SU-DHL-6 (cell line): ENCODE measurements at regions not wholly inside any gene's neighbourhood (a gene's known extent, or its start where the extent isn't known, plus 50 kb on each side); places are given as distances from the start of the nearest gene placed in this dataset.
"Not testable (repeated sequence)": the region's sequence is repeated elsewhere in the genome, so short reads cannot be mapped to it uniquely, and the experiment has no call there.

Source experiments
- H2AFZ ChIP-seq: fragments of 200-600 bp; sonication (generic); 2 replicates; pipeline ENCODE4 v1.6.1; 2014; ENCODE audit warnings: low read depth, mild to moderate bottlenecking, moderate library complexity, mixed read lengths, antibody characterized with exemption, low read length; ENCODE audit not compliant: severe bottlenecking
- H3F3A ChIP-seq: fragments of 200-600 bp; shearing (Covaris generic); 2 replicates; pipeline ENCODE4 v1.6.0; 2016; ENCODE audit warnings: antibody characterized with exemption, mild to moderate bottlenecking; ENCODE audit not compliant: insufficient read depth
- H3K27ac ChIP-seq: fragments of 200-600 bp; sonication (generic); 2 replicates; pipeline ENCODE4 v1.5.1; 2016; ENCODE audit warnings: low read depth, mild to moderate bottlenecking, low read length, moderate library complexity, mixed read lengths
- H3K27me3 ChIP-seq: fragments of 200-600 bp; sonication (generic), shearing (Covaris generic); 2 replicates; pipeline ENCODE4 v1.6.0; 2014; ENCODE audit warnings: mild to moderate bottlenecking, low read length
- H3K36me3 ChIP-seq: fragments of 200-600 bp; sonication (generic); 2 replicates; pipeline ENCODE4 v1.6.1; 2014; ENCODE audit warnings: mild to moderate bottlenecking, low read length, mixed read lengths
- H3K4me2 ChIP-seq: fragments of 300-600, 200-600 bp; shearing (Covaris generic), sonication (generic); 2 replicates; pipeline ENCODE4 v1.6.0; 2014; ENCODE audit warnings: low read length, low read depth, mild to moderate bottlenecking; ENCODE audit not compliant: poor library complexity, severe bottlenecking
- H3K4me3 ChIP-seq: fragments of 200-600 bp; sonication (generic); 2 replicates; pipeline ENCODE4 v1.5.1; 2014; ENCODE audit warnings: antibody characterized with exemption, low read length, mild to moderate bottlenecking, mixed read lengths; ENCODE audit not compliant: insufficient read depth, poor library complexity, severe bottlenecking
- H3K79me2 ChIP-seq: fragments of 200-600 bp; sonication (generic); 2 replicates; pipeline ENCODE4 v1.6.1; 2014; ENCODE audit warnings: mild to moderate bottlenecking, low read length, moderate library complexity; ENCODE audit not compliant: insufficient read depth
- H3K9ac ChIP-seq: fragments of 200-600 bp; sonication (generic); 2 replicates; pipeline ENCODE4 v1.7.0; 2014; ENCODE audit warnings: mild to moderate bottlenecking, low read length
- H3K9me2 ChIP-seq: fragments of 200-600 bp; sonication (generic); replicated peaks from 2 replicates; pipeline ENCODE4 v1.6.1; 2014; ENCODE audit warnings: low read length; ENCODE audit not compliant: insufficient read depth
- H3K9me3 ChIP-seq: fragments of 200-600 bp; sonication (generic); 2 replicates; pipeline ENCODE4 v1.6.1; 2014; ENCODE audit warnings: low read length, mixed read lengths; ENCODE audit not compliant: insufficient read depth
- H4K20me1 ChIP-seq: fragments of 200-600 bp; sonication (generic); 2 replicates; pipeline ENCODE4 v1.6.1; 2014; ENCODE audit warnings: low read depth, mild to moderate bottlenecking, antibody characterized with exemption, low read length, moderate library complexity, mixed read lengths
- EZH2phosphoT487 ChIP-seq: fragments of 200-600 bp; sonication (generic), shearing (Covaris generic); conservative IDR thresholded peaks from 2 replicates; pipeline ENCODE4 v1.6.1; 2018; ENCODE audit warnings: mild to moderate bottlenecking, antibody characterized with exemption, low read length, moderate library complexity, mixed read lengths
- TF ChIP-seq, protein P1 (sequence below): fragments of 200-600 bp; sonication (generic); IDR thresholded peaks from one replicate; pipeline ENCODE4 v1.5.1; 2017; ENCODE audit warnings: antibody characterized with exemption, mild to moderate bottlenecking, low read length, moderate library complexity; ENCODE audit not compliant: insufficient read depth, poor library complexity, severe bottlenecking

GRCh38 chr5:29130786-29131185 lies 2062.7 kb upstream of the CDH6 start:
- no peak overlapping the region for H3K4me3 ChIP-seq
- H3K27me3 ChIP-seq = no peaks in the 10 kb centered on the region
- no peaks in the 10 kb centered on the region for H3F3A ChIP-seq
- no peaks in the 10 kb centered on the region for H3K79me2 ChIP-seq
- no peak overlapping the region for H3K9ac ChIP-seq
- no peaks in the 10 kb centered on the region for H3K9me3 ChIP-seq
- no peaks in the 10 kb centered on the region for H3K9me2 ChIP-seq
- H2AFZ ChIP-seq = no peak overlapping the region
- no peak overlapping the region for H3K4me2 ChIP-seq
- no peaks in the 10 kb centered on the region for H3K36me3 ChIP-seq
- TF ChIP-seq, protein P1, sequence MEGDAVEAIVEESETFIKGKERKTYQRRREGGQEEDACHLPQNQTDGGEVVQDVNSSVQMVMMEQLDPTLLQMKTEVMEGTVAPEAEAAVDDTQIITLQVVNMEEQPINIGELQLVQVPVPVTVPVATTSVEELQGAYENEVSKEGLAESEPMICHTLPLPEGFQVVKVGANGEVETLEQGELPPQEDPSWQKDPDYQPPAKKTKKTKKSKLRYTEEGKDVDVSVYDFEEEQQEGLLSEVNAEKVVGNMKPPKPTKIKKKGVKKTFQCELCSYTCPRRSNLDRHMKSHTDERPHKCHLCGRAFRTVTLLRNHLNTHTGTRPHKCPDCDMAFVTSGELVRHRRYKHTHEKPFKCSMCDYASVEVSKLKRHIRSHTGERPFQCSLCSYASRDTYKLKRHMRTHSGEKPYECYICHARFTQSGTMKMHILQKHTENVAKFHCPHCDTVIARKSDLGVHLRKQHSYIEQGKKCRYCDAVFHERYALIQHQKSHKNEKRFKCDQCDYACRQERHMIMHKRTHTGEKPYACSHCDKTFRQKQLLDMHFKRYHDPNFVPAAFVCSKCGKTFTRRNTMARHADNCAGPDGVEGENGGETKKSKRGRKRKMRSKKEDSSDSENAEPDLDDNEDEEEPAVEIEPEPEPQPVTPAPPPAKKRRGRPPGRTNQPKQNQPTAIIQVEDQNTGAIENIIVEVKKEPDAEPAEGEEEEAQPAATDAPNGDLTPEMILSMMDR = no peak
- no peak for TF ChIP-seq EZH2phosphoT487
- H3K27ac ChIP-seq = no peak overlapping the region
- no peaks in the 10 kb centered on the region for H4K20me1 ChIP-seq

GRCh38 chr5:29127524-29128156 lies 2065.8 kb upstream of the CDH6 start:
- not testable (repeated sequence) for H3K4me3 ChIP-seq, H3K27ac ChIP-seq, H3K4me2 ChIP-seq, H3K36me3 ChIP-seq, H3K9me3 ChIP-seq, H3K9ac ChIP-seq, H3K79me2 ChIP-seq, H3K27me3 ChIP-seq, H2AFZ ChIP-seq, H4K20me1 ChIP-seq, H3K9me2 ChIP-seq, H3F3A ChIP-seq

GRCh38 chr5:29126462-29126861 lies 2067.0 kb upstream of the CDH6 start:
- not testable (repeated sequence) for H3K27ac ChIP-seq, H3K79me2 ChIP-seq, H3K4me3 ChIP-seq, H4K20me1 ChIP-seq, H3K27me3 ChIP-seq, H3K9me3 ChIP-seq, H3K36me3 ChIP-seq, H3F3A ChIP-seq, H3K9me2 ChIP-seq, H3K9ac ChIP-seq, H3K4me2 ChIP-seq, H2AFZ ChIP-seq

- Histone ChIP-seq H3F3A (no peaks in the 10 kb centered on the region), H4K20me1 (no peaks in the 10 kb centered on the region), H3K4me3 (no peak overlapping the region), H3K79me2 (no peaks in the 10 kb centered on the region), H2AFZ (no peak overlapping the region), H3K4me2 (no peak overlapping the region), H3K9me3 (no peaks in the 10 kb centered on the region), H3K36me3 (no peaks in the 10 kb centered on the region), H3K27me3 (no peaks in the 10 kb centered on the region), H3K27ac (no peak overlapping the region), H3K9ac (no peak overlapping the region), H3K9me2 (no peaks in the 10 kb centered on the region)
- TF ChIP-seq, protein P1 = no peak
- TF ChIP-seq EZH2phosphoT487 = no peak
These were observed 2071.2 kb upstream of the CDH6 start for GRCh38 chr5:29122306-29122705.
